Upper lobe of left lung (tissue), 4 donors: ENCODE measurements at regions not wholly inside any gene's neighbourhood (a gene's known extent, or its start where the extent isn't known, plus 50 kb on each side); places are given as distances from the start of the nearest gene placed in this dataset.

Source experiments
- EP300 ChIP-seq, 4 donors: sonication (generic); formaldehyde crosslinking; IDR thresholded peaks; one replicate each; pipeline ENCODE4 v1.5.1; 2017; ENCODE audit warnings: antibody characterized with exemption in 4 of 4, control low read depth in 2 of 4
- POLR2A ChIP-seq, 4 donors: fragments of 450-650 bp; IDR thresholded peaks; one replicate each; pipeline ENCODE4 v1.5.1; 2016 to 2017; ENCODE audit warnings: antibody characterized with exemption in 4 of 4, mild to moderate bottlenecking in 2 of 4
- TF ChIP-seq, protein P1 (sequence below), 6 experiments: fragments of 450-650 bp in 4 of 6; fragments of 200-600 bp in 2 of 6; sonication (generic) in 2 of 6; IDR thresholded peaks; one replicate each; pipeline ENCODE4 v1.5.1; 2016 to 2019; ENCODE audit warnings: antibody characterized with exemption in 6 of 6

- TF ChIP-seq POLR2A (IDR thresholded peaks at IDR 0.05), result no peak
- TF ChIP-seq, protein P1, sequence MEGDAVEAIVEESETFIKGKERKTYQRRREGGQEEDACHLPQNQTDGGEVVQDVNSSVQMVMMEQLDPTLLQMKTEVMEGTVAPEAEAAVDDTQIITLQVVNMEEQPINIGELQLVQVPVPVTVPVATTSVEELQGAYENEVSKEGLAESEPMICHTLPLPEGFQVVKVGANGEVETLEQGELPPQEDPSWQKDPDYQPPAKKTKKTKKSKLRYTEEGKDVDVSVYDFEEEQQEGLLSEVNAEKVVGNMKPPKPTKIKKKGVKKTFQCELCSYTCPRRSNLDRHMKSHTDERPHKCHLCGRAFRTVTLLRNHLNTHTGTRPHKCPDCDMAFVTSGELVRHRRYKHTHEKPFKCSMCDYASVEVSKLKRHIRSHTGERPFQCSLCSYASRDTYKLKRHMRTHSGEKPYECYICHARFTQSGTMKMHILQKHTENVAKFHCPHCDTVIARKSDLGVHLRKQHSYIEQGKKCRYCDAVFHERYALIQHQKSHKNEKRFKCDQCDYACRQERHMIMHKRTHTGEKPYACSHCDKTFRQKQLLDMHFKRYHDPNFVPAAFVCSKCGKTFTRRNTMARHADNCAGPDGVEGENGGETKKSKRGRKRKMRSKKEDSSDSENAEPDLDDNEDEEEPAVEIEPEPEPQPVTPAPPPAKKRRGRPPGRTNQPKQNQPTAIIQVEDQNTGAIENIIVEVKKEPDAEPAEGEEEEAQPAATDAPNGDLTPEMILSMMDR (IDR thresholded peaks at IDR 0.05), result no peak
- no peak for TF ChIP-seq EP300 (IDR thresholded peaks at IDR 0.05)
Observed at GRCh38 chr3:30547716-30548115, 58.7 kb upstream of the TGFBR2 start.
